ENCODE measurements at regions not wholly inside any gene's neighbourhood (a gene's known extent, or its start where the extent isn't known, plus 50 kb on each side); places are given as distances from the start of the nearest gene placed in this dataset.
A peak's percentile ranks its signal among the peaks of the same experiment; 100 is the strongest.

- H3K27ac ChIP-seq = no peak overlapping the region
- no peak for DNase-seq
- 50 to 70% methylated on average over 1 of the region's 1 CpG for WGBS, 2 donors
- peaks cover 25% of the 10 kb centered on the region for H3K4me1 ChIP-seq
- H3K9me3 ChIP-seq = no peaks in the 10 kb centered on the region
- H3K27me3 ChIP-seq = no peaks in the 10 kb centered on the region
- TF ChIP-seq POLR2A (IDR thresholded peaks at IDR 0.05) (no peak), CTCF (IDR thresholded peaks at IDR 0.05) (no peak)
- intact Hi-C loops (cut with DNase I; ENCODE audit: low total_unique reads) = no loop called here
- H3K4me3 ChIP-seq = no peak overlapping the region
- H3K36me3 ChIP-seq (ENCODE audit: low read depth, missing control alignments) = no peaks in the 10 kb centered on the region
Measured at GRCh38 chr18:45521136-45521535, 94.1 kb upstream of the SLC14A2 start.

GRCh38 chr18:45521777-45522176 is 93.5 kb upstream of the SLC14A2 start:
- no peaks in the 10 kb centered on the region for H3K36me3 ChIP-seq (ENCODE audit: low read depth, missing control alignments)
- TF ChIP-seq CTCF (IDR thresholded peaks at IDR 0.05) = no peak
- TF ChIP-seq POLR2A (IDR thresholded peaks at IDR 0.05) = no peak
- intact Hi-C loops (cut with DNase I; ENCODE audit: low total_unique reads) = no loop called here
- DNase-seq = no peak
- WGBS, 2 donors = 44 to 63% methylated on average over 3 of the region's 3 CpGs
- no peaks in the 10 kb centered on the region for H3K27me3 ChIP-seq
- no peak overlapping the region for H3K4me3 ChIP-seq
- H3K9me3 ChIP-seq = no peaks in the 10 kb centered on the region
- H3K4me1 ChIP-seq = peaks cover 19% of the 10 kb centered on the region
- no peak overlapping the region for H3K27ac ChIP-seq

- H3K27ac ChIP-seq = no peak overlapping the region
- no peaks in the 10 kb centered on the region for H3K36me3 ChIP-seq (ENCODE audit: low read depth, missing control alignments)
- DNase-seq = no peak
- H3K4me3 ChIP-seq = no peak overlapping the region
- no peaks in the 10 kb centered on the region for H3K27me3 ChIP-seq
- WGBS, 2 donors = 87 to 88% methylated on average over 8 of the region's 8 CpGs
- peaks cover 13% of the 10 kb centered on the region for H3K4me1 ChIP-seq
- H3K9me3 ChIP-seq = no peaks in the 10 kb centered on the region
- intact Hi-C loops (cut with DNase I; ENCODE audit: low total_unique reads) = no loop called here
- TF ChIP-seq POLR2A (IDR thresholded peaks at IDR 0.05) (no peak), CTCF (IDR thresholded peaks at IDR 0.05) (no peak)
Measured at GRCh38 chr18:45522371-45522770, 92.9 kb upstream of the SLC14A2 start.

- Histone ChIP-seq H3K36me3 (ENCODE audit: low read depth, missing control alignments) (no peaks in the 10 kb centered on the region), H3K4me3 (no peak overlapping the region), H3K27ac (no peak overlapping the region), H3K27me3 (no peaks in the 10 kb centered on the region), H3K4me1 (no peaks in the 10 kb centered on the region), H3K9me3 (no peaks in the 10 kb centered on the region)
- TF ChIP-seq POLR2A (IDR thresholded peaks at IDR 0.05) (no peak), CTCF (IDR thresholded peaks at IDR 0.05) (no peak)
- DNase-seq = no peak
- intact Hi-C loops (cut with DNase I; ENCODE audit: low total_unique reads) = no loop called here
Measured at GRCh38 chr18:45525301-45525700, 90.0 kb upstream of the SLC14A2 start.

GRCh38 chr18:45526114-45526841 is 89.0 kb upstream of the SLC14A2 start:
- no peaks in the 10 kb centered on the region for H3K36me3 ChIP-seq (ENCODE audit: low read depth, missing control alignments)
- intact Hi-C loops (cut with DNase I; ENCODE audit: low total_unique reads) = no loop called here
- no peak overlapping the region for H3K27ac ChIP-seq
- no peaks in the 10 kb centered on the region for H3K27me3 ChIP-seq
- TF ChIP-seq POLR2A (IDR thresholded peaks at IDR 0.05) (no peak), CTCF (IDR thresholded peaks at IDR 0.05) (peak in 1 of 3 experiments; percentile 16)
- no peak overlapping the region for H3K4me3 ChIP-seq
- no peak for DNase-seq
- WGBS, 2 donors = 51 to 56% methylated on average over 3 of the region's 3 CpGs
- no peaks in the 10 kb centered on the region for H3K4me1 ChIP-seq
- no peaks in the 10 kb centered on the region for H3K9me3 ChIP-seq
